GM13977 (cell line): ENCODE measurements at regions not wholly inside any gene's neighbourhood (a gene's known extent, or its start where the extent isn't known, plus 50 kb on each side); places are given as distances from the start of the nearest gene placed in this dataset.

Experiments used
- DNase-seq: peaks from one replicate; pipeline ENCODE4 v3.0.0; 2012; ENCODE audit warnings: low spot score
- CTCF ChIP-seq: IDR thresholded peaks from 2 replicates; pipeline ENCODE4 v1.5.1; 2012; ENCODE audit warnings: mild to moderate bottlenecking, control low read depth; ENCODE audit not compliant: insufficient read depth; ENCODE audit errors: extremely low read depth, missing control alignments
- in situ Hi-C: fragments of 300-500 bp; cut with MboI; formaldehyde crosslinking; loops from one replicate; pipeline ENCODE4 v1.12.0; 2022; ENCODE audit warnings: low sequenced_read_pairs, low pct_unique_long_range_greater_than_20kb, mixed read lengths, inconsistent platforms; ENCODE audit not compliant: unreplicated experiment

GRCh38 chr14:30339311-30339901 lies 219.6 kb upstream of the G2E3 start:
- in situ Hi-C loops = no loop called here
- DNase-seq = no peak
- TF ChIP-seq CTCF = no peak

- in situ Hi-C loops = no loop called here
- DNase-seq = no peak
- no peak for TF ChIP-seq CTCF
Measured at GRCh38 chr14:30340495-30340894, 218.5 kb upstream of the G2E3 start.

GRCh38 chr14:30345511-30345910 lies 213.4 kb upstream of the G2E3 start:
- in situ Hi-C loops = no loop called here
- DNase-seq = no peak
- no peak for TF ChIP-seq CTCF

- in situ Hi-C loops = no loop called here
- no peak for TF ChIP-seq CTCF
- no peak for DNase-seq
Measured at GRCh38 chr14:30348445-30348844, 210.5 kb upstream of the G2E3 start.

GRCh38 chr14:30349520-30349919 lies 209.4 kb upstream of the G2E3 start:
- DNase-seq = no peak
- no peak for TF ChIP-seq CTCF
- in situ Hi-C loops = no loop called here

- in situ Hi-C loops = no loop called here
- TF ChIP-seq CTCF = no peak
- DNase-seq = no peak
Measured at GRCh38 chr14:30354439-30354838, 204.5 kb upstream of the G2E3 start.
